ENCODE measurements at regions not wholly inside any gene's neighbourhood (a gene's known extent, or its start where the extent isn't known, plus 50 kb on each side); places are given as distances from the start of the nearest gene placed in this dataset.

DNA sequence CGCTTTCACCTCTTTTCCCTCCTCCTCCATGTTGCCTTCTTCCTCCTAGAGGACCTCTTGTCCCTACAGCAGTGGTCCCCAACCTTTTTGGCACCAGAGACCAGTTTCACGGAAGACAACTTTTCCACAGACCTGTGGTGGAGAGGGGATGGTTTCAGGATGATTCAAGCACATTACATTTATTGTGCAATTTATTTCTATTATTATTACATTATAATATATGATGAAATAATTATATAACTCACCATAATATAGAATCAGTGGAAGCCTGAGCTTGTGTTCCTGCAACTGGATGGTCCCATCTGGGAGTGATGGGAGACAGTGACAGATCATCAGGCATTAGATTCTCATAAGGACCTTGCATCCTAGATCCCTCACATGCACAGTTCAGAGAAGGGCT is 152.2 kb upstream of the NCKAP5 start:
- DNase-seq (ENCODE audit: low spot score) = no peak

DNA sequence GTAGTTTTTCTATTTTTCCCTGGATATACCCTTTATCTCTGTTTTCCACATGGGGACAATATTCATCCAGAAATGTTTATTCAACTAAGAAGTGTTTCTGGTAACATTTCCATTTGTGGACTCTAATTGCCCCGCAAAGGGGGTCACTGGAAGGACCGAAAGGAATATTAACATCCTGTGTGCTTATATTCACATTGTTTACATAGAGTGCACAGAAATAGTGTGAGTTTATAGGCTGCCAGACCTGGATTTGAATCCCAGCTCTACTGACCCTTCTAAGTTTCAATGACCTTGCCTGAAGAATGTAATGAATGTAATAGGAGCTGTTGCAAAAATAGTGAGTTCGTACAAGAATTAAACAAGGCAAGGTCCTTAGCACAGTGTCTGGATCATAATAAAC is 152.9 kb upstream of the NCKAP5 start:
- no peak for DNase-seq (ENCODE audit: low spot score)

DNA sequence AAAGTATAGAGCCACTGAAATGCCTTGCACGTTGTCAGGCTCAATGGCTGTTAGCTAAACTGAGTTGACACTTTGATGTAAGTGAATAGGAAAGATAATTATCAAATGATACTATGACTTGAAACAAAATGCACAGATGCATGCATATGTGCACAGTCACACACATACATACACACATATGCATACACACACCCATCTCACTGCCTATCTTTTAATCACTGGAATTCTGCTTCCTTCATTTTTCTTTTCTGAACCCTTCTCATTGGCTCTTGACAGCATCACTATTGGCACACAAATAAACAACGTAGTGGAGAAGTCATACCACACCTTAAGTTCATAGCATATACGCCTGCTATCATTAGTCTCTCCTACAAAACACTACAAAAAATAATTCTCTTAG is 154.9 kb upstream of the NCKAP5 start:
- no peak for DNase-seq (ENCODE audit: low spot score)

DNA sequence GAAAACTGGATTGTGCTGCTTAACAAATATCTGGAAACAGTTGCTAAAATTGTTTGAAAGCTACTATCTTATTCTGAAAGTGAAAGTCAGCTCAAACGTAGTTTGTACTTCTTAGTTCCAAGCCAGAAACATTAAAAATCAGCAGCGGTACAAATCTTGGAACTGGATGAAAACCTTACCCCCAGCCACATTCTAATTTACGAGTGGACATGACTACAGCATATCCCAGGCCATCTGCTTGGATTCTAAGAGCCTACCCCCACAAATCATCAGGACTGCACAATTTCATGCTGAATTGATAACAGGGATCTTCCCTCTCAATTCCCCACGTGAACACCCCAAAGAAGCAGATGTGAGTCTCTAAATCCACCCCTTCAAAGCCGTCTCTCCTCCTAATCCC is 158.7 kb upstream of the NCKAP5 start:
- DNase-seq (ENCODE audit: low spot score) = no peak

DNA sequence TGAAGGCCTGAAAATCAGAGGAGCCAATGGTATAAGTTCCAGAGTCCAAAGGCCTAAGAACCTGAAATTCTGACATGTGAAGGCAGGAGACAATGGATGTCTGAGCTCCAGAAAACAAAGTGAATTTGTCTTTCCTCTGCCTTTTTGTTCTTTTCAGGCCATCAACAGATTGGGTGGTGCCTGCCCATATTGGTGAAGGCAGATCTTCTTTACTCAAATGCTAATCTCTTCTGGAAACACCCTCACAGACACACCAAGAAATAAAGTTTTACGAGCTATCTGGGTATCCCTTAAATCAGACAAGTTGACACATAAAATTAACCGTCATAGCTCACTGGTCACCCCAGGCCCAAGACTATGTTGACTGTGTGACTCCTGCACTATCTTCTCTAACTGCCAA is 163.8 kb upstream of the NCKAP5 start:
- DNase-seq (ENCODE audit: low spot score) = no peak

DNA sequence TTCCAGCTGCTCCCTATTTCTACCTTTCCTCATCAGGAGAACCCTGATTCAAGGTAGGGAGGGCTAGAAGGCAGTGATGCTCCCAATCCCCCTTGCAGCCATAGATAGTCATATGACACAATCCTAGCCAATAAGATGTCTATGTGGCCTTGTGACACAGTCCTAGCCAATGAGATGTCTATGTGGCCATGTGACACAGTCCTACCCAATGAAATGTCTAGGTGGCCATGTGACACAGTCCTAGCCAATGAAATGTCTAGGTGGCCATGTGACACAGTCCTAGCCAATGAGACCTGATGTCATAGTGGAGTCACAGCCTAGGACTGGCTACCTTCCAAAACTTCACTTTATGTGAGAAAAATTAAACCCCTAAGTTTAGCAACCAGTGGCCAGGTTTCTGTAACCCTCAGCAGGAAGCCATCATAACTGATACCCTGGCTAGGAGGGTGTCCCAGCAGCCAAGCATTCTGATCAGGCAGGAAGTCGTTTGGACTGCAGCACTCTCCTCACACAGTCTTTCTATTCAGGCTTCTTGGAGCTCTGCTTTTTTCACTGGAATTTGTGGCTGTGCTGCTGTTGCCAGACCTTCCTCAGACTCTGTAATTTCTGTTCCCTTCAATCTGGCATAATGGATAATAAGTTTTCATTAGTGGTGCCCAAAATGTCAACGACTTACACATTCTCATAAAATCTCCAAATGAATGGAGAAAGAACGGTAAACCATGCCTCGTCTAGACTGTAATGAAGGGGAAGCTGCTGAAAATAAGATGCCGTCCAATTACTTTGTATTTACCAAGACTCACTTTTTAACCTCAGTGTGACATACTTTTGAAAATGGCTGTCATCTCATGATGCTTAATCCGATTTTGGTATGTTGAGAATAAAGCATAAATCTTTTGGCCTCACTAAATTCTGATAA is 165.0 kb upstream of the NCKAP5 start:
- DNase-seq (ENCODE audit: low spot score) = no peak

DNA sequence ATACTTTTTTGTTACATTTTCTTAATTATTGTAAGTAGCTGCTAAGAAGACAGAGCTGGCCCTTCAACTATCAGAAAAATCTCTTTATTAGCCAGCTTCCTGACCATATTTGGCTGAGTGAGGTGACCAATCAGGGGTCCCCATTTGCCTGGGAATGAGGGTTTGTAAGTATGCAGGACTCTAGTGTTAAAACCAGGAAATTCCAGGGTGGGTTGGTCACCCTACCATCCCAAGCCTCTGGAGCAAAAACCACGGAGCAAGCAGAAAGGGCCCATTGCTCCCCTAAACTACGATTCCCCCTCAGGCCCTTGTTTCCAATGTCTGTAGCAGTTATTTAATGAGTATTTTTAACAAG is 165.6 kb upstream of the NCKAP5 start:
- DNase-seq (ENCODE audit: low spot score) = no peak

DNA sequence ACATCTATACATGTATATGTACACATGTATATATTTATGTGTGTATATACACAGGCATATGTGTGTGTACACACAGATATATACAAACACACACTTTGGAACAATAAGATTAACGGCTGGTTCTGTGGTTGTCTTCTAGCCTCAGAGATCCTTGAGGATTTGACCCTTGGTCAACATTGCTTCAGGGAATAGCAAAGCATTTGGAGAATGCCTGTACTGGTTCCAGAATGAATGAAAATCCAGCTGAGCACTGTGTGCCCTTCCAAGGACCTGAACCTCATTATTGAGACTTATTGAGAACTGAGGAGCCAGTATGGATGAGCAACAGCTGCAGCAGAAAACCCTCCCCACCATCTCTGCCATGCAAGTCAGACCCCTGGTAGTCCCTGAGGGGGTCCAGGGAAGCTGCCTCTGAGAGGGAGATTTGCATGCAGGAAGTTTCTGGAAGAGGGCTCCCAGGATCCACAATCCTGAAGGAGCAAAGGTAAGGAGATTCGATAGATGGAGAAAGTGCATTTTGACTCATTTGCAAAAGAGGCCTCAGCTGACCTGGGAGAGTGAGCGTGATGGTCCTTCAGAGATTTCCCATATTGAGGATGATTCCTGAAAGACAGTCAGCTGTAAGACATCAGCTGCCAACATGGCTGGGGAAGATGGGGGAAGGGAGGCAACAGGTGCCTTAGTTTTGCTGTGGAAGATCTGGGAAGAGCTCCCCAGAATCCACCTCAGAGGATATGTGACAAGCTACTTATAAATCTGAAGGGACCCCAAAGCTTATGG is 166.6 kb upstream of the NCKAP5 start:
- no peak for DNase-seq (ENCODE audit: low spot score)

DNA sequence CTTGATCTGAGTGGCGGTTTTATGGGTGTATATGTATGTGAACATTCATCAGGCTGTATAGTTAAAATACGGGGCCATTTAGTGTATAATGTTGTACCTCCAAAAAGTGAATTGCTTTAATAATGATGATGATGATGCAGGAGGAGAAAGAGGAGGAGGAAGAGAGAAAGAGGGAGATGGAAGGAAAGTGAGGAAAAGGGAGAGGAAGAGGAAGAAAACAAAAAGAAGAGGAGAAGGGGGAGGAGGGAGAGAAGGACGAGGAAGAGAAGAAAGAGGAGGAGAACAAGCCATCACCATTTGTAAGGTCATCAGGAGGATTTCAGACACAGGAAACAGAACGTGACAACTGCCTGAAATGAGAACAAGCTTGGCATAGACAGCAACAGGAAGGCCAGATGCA is 168.4 kb upstream of the NCKAP5 start:
- no peak for DNase-seq (ENCODE audit: low spot score)

DNA sequence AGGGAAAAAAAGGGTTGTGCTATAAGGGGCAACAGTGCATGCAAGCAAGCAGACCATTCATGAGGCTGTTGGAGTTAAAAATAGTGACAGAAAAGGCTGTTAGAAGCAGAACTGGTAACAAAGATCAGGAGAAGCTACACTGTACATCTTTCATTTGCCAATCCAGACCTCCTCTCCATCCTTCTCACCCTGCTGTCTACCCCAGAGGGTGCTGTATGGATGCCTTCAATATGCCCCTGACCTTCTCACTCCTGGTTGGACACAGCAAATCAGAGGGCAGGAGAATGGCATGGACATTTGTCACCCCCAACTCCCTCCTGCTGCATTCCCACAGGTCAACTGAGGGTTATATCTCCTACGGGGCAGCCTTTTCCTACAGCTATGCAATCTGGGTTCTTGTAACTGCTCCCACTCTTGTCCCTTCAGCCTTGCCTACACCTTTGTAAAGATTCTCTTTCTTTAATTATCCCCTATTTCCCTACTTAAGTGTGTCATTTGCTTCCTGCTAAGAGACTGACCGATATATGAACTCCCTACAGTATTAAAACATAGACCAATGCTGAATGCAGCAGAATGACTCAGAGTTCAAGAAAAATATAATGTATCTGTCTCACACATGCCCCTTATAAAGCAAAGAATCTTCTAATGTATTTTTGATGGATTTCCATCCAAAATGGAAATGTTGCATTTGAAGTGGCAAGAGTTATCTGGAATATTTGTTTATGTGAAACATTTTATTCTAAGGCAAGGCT is 169.2 kb upstream of the NCKAP5 start:
- DNase-seq (ENCODE audit: low spot score) = no peak

DNA sequence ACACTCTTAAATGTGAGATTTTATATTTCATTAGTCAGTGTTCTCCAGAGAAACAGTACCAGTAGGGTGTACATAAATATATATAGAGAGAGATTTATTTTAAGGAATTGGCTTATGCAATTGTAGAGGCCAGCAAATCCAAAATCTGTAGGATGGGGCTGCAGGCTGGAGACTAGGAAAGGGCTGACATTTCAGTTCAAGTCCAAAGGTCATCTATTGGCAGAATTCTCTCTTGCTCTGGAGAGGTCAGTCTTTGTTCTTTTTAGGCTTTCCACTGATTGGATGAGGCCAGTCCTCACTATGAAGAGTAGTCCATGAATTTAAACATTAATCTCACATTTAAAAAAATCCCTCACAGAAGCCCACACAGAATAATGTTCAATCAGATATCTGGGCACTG is 170.8 kb upstream of the NCKAP5 start:
- DNase-seq (ENCODE audit: low spot score) = no peak

DNA sequence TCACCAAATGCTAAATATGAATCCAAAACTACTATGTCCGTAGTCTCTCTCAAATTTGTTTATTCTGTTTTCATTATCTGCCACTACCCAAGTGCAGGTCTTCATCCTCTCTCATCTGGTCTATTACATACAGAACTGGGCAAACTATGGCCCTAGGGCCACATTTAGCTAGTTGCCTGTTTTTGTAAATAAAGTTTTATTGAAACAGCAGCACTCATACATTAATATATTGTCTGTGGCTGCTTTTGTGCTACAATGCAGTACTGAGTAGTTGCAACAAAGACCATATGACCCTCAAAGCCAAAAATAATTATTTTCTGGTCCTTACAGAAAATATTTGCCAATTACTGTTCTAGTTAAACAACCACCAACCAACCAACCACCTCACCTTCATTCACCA is 172.2 kb upstream of the NCKAP5 start:
- DNase-seq (ENCODE audit: low spot score) = no peak

DNA sequence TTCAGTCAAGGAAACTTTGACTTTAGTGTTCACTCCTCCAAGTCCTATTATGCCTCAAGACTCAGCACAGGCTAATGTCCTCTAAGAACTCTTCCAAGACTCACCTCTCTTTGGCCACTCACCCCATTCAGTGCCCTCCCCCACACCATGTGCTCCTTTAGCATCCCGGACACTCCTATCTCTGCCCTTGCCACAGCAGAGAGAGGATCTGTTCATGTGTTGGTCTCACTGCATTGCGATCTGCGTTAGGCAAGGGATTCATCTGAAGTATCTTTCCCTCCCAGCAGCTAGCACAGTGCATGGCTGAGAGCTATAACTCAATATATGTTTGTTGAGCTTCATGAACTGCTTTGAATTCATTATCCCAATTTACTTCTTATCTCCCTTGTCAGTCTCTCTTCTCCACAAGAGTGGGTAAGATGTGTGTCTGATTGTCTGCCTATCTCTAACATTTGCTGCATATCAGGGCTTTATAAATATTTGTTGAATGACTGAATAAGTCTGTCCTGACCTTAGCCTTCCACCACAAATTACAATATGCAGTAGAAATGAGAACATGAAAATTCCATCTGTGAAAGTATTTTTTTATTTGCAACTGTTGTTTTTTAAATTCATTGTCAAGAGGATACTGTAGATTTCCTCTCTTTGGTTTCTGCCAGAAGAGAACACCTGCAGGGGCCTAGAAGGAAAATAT is 179.9 kb upstream of the NCKAP5 start:
- DNase-seq (ENCODE audit: low spot score) = no peak

DNA sequence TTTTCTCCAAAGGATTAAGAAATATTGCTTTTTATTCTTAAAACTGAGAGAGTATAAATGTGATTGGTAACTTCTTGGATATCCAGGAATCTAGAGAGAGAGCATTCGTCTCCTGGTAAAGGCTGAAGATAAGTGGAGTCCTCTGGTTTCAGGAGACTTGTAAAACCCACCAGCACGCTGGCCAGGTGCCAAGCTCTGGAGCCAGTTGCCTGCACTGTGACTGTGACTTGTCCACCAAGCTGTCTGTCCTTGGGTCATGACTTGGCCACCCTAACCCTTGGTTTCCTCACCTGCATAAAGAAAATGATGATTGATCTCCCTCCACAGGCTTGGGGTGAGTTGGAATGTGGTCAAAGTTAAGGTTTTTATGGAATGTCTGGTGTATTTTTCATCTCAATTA is 185.4 kb upstream of the NCKAP5 start:
- no peak for DNase-seq (ENCODE audit: low spot score)

DNA sequence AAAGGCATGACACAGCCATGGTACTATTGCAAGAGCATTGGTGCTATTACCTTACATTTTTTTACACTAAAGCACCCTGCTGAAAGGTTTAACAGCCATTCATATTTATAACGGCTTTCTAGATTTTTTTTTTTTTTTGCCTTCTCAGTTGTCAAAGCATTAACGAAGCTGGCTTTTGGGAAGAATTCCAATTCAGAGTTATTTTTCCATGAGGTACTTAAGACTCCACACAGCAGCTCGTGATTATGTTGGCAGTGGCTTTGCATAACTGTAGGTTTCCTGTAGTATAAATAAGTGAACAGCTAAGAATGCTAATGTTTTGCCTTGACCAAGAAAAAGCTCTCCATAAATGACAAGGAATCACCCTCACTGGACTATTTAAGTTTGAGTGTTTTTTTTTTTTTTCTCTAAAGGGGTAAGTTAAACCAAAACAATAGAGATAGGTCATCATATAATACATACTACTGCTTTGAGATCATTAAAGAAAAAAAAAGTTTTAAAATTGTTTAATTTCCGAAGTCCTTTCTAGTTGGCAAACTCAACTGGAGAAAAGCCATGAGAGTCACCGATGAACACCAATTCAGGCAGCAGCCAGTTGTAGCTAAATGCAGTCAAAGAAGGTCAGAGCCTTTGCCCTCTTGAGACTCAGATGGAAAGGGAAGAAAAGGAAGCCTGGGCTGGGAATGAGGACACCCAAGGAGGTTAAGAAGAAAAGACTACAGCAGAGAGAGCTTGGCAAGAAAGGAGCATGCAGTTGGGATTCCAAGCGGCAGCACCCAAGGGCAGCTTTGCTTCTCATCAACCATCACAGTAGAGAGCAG is 187.4 kb upstream of the NCKAP5 start:
- no peak for DNase-seq (ENCODE audit: low spot score)

DNA sequence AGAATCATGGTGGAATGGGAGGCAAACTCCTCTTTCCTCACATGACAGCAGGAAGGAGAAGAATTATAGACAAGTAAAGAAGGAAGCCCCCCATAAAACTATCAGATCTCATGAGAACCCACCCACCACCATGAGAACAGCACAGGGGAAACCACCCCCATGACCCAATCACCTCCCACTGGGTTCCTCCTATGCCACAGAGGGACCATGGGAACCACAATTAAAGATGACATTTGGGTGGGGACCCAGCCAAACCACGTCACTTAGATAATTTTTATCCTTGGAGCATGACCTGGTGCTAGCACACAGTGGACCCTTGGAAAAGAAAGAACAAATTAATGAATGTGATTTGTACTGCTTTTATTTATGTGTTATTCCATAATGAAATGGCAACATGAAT is 188.6 kb upstream of the NCKAP5 start:
- no peak for DNase-seq (ENCODE audit: low spot score)

DNA sequence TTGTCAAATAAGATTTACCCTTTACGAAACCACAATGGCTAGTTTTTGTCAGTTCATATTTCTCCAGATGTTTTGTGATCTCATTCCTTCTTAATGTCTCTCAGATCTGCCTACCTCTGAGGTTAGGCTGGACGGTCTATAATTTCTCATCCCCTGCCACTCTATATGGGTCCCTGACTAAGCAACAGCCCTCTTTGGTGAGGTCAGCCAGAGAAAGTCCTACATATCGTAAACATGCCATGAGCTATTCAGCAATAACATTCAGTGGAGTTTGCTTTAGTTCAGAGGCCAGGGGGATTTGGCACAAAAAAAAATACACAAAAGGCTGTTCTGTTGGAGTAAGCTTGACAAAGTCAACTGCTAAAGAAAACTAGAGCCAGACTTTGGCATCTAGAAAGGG is 192.1 kb upstream of the NCKAP5 start:
- DNase-seq (ENCODE audit: low spot score) = no peak

DNA sequence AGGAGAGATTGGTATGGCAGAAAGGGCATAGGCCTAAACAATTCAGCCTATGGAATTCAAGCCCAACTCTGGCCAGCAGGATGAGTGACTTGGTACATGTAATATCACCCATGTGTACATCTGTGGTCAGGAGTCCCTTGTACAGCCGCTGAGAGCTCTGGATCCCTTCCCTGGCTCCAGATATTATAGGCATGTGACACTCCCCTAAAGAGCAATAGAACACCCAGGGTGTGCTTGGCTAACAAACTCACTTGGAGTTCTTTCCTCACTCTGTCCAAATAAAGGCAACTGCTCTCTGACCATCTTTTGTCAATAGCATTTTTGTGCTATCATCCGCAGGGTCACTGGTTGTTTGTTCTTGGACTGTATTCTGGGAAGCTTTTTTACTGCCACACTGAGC is 197.4 kb upstream of the NCKAP5 start:
- DNase-seq (ENCODE audit: low spot score) = no peak

DNA sequence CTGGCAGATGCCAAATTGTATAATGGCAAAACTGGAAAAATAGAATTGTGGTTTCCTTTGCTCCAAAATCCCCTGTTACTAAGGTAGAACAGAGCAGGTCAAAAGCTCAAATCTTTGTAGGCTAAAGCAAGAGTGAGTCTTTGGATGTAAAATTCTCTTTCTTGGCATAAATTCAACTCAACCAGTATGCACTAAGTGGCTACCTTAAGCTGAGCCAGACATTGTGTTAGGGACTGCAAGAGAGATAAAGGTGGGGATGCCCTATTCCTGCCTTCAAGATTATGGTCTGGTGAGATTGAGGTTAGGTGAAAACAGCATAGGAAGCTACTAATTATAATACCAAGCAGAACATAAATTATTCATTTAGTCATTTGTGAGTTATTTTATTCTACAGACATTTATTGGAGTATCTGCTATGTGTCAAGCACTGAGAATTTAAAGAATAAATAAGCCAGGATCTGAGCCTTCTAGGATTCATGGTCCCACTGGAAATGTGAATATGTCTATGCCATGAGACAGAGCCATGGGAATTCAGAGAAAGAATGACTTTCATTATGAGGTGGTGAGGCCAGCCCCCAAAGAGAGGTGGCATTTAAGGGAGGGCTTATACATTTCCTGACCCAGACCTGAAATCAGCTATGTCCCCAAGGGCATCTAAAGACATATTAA is 198.0 kb upstream of the NCKAP5 start:
- no peak for DNase-seq (ENCODE audit: low spot score)

DNA sequence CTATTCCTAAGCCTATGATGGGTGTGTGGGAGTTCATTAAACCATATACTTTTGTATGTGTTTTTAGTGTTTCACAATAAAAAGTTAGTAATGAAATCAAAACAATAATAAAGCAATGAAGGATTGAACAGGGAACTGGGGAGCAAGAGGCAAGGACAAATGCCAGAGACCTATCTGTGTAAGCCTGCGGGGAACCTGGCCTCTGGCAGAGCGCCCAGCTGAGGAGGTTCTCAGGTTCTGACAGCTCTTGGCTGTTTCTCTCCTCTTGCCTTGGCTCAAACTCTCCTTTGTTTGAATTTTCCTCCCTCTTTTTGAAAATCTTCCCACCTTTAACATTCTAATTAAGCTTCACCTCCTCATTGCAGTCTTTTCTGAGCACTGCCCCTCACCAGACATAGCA is 200.0 kb upstream of the NCKAP5 start:
- DNase-seq (ENCODE audit: low spot score) = no peak
